ENCODE measurements at regions not wholly inside any gene's neighbourhood (a gene's known extent, or its start where the extent isn't known, plus 50 kb on each side); places are given as distances from the start of the nearest gene placed in this dataset.

GRCh38 chr1:178572604-178573003, 59.7 kb downstream of the TEX35 start:
- no peak overlapping the region for H3K27ac ChIP-seq
- no peak overlapping the region for H3K9ac ChIP-seq
- H3K36me3 Mint-ChIP-seq, result no peaks in the 10 kb centered on the region
- peaks cover 6% of the 10 kb centered on the region for H3K27me3 Mint-ChIP-seq (ENCODE audit: insufficient read depth, low read depth)
- H3K79me2 ChIP-seq (ENCODE audit: low read depth), result no peaks in the 10 kb centered on the region
- H3K27me3 ChIP-seq, result no peaks in the 10 kb centered on the region
- H2AFZ ChIP-seq (replicated peaks), result no peak overlapping the region
- H3F3A ChIP-seq (ENCODE audit: low read depth), result no peaks in the 10 kb centered on the region
- H3K4me1 ChIP-seq, result peaks cover 11% of the 10 kb centered on the region
- no peak overlapping the region for H3K4me3 Mint-ChIP-seq
- no peaks in the 10 kb centered on the region for H4K20me1 ChIP-seq (ENCODE audit: low read depth)
- H3K36me3 ChIP-seq, result no peaks in the 10 kb centered on the region
- H3K9me3 Mint-ChIP-seq, result peaks cover 2% of the 10 kb centered on the region
- no peak overlapping the region for H3K4me3 ChIP-seq
- no peak for DNase-seq (ENCODE audit: low spot score)
- no peak overlapping the region for H3K27ac Mint-ChIP-seq
- no peak overlapping the region for H3K4me2 ChIP-seq
- TF ChIP-seq, protein P1, sequence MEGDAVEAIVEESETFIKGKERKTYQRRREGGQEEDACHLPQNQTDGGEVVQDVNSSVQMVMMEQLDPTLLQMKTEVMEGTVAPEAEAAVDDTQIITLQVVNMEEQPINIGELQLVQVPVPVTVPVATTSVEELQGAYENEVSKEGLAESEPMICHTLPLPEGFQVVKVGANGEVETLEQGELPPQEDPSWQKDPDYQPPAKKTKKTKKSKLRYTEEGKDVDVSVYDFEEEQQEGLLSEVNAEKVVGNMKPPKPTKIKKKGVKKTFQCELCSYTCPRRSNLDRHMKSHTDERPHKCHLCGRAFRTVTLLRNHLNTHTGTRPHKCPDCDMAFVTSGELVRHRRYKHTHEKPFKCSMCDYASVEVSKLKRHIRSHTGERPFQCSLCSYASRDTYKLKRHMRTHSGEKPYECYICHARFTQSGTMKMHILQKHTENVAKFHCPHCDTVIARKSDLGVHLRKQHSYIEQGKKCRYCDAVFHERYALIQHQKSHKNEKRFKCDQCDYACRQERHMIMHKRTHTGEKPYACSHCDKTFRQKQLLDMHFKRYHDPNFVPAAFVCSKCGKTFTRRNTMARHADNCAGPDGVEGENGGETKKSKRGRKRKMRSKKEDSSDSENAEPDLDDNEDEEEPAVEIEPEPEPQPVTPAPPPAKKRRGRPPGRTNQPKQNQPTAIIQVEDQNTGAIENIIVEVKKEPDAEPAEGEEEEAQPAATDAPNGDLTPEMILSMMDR (IDR thresholded peaks at IDR 0.05), result peak; percentile 19
- TF ChIP-seq EZH2 (IDR thresholded peaks at IDR 0.05), result no peak
- TF ChIP-seq EZH2phosphoT487 (IDR thresholded peaks at IDR 0.05), result no peak
- H3K4me1 Mint-ChIP-seq, result peaks cover 10% of the 10 kb centered on the region
- no peaks in the 10 kb centered on the region for H3K9me3 ChIP-seq (ENCODE audit: low read depth)

GRCh38 chr1:178573330-178573729, 60.4 kb downstream of the TEX35 start:
- Histone ChIP-seq H3K36me3 (no peaks in the 10 kb centered on the region), H3K4me2 (no peak overlapping the region), H3K27ac (no peak overlapping the region), H3K9ac (no peak overlapping the region), H3K79me2 (ENCODE audit: low read depth) (no peaks in the 10 kb centered on the region), H3K27me3 (no peaks in the 10 kb centered on the region), H3K9me3 (ENCODE audit: low read depth) (no peaks in the 10 kb centered on the region), H3F3A (ENCODE audit: low read depth) (no peaks in the 10 kb centered on the region), H3K4me3 (no peak overlapping the region), H3K4me1 (peaks cover 11% of the 10 kb centered on the region), H4K20me1 (ENCODE audit: low read depth) (no peaks in the 10 kb centered on the region), H2AFZ (replicated peaks) (no peak overlapping the region)
- no peak overlapping the region for H3K27ac Mint-ChIP-seq
- no peaks in the 10 kb centered on the region for H3K9me3 Mint-ChIP-seq
- peaks cover 10% of the 10 kb centered on the region for H3K4me1 Mint-ChIP-seq
- no peaks in the 10 kb centered on the region for H3K36me3 Mint-ChIP-seq
- DNase-seq (ENCODE audit: low spot score), result no peak
- no peak overlapping the region for H3K4me3 Mint-ChIP-seq
- no peak for TF ChIP-seq EZH2phosphoT487 (IDR thresholded peaks at IDR 0.05)
- no peak for TF ChIP-seq EZH2 (IDR thresholded peaks at IDR 0.05)
- TF ChIP-seq, protein P1 (IDR thresholded peaks at IDR 0.05), result no peak
- H3K27me3 Mint-ChIP-seq (ENCODE audit: insufficient read depth, low read depth), result peaks cover 6% of the 10 kb centered on the region

- H3K4me1 Mint-ChIP-seq, result peaks cover 10% of the 10 kb centered on the region
- Histone ChIP-seq H3K36me3 (no peaks in the 10 kb centered on the region), H3K4me1 (peaks cover 19% of the 10 kb centered on the region), H2AFZ (replicated peaks) (no peak overlapping the region), H3K9ac (no peak overlapping the region), H3K4me3 (no peak overlapping the region), H3K9me3 (ENCODE audit: low read depth) (no peaks in the 10 kb centered on the region), H3K4me2 (no peak overlapping the region), H3K27me3 (no peaks in the 10 kb centered on the region), H3K27ac (no peak overlapping the region), H3F3A (ENCODE audit: low read depth) (no peaks in the 10 kb centered on the region), H3K79me2 (ENCODE audit: low read depth) (no peaks in the 10 kb centered on the region), H4K20me1 (ENCODE audit: low read depth) (no peaks in the 10 kb centered on the region)
- H3K9me3 Mint-ChIP-seq, result no peaks in the 10 kb centered on the region
- H3K4me3 Mint-ChIP-seq, result no peak overlapping the region
- H3K36me3 Mint-ChIP-seq, result no peaks in the 10 kb centered on the region
- H3K27me3 Mint-ChIP-seq (ENCODE audit: insufficient read depth, low read depth), result peaks cover 6% of the 10 kb centered on the region
- TF ChIP-seq EZH2 (IDR thresholded peaks at IDR 0.05) (no peak), EZH2phosphoT487 (IDR thresholded peaks at IDR 0.05) (no peak)
- TF ChIP-seq, protein P1 (IDR thresholded peaks at IDR 0.05), result no peak
- DNase-seq (ENCODE audit: low spot score), result no peak
- H3K27ac Mint-ChIP-seq, result no peak overlapping the region
Measured at GRCh38 chr1:178574345-178574744, 61.4 kb downstream of the TEX35 start.
